RWPE1 (cell line): ENCODE measurements at regions not wholly inside any gene's neighbourhood (a gene's known extent, or its start where the extent isn't known, plus 50 kb on each side); places are given as distances from the start of the nearest gene placed in this dataset.

Source experiments
- CTCF ChIA-PET: fragments of 350-600 bp; sonication (Branson Sonifier 250); formaldehyde crosslinking; extraction: SDS; loops from one replicate; lab custom pipeline; 2021; lab: Yijun Ruan, JAX
- POLR2A ChIA-PET: fragments of 400-600 bp; formaldehyde crosslinking; extraction: SDS; loops from one replicate; lab custom pipeline; 2020; ENCODE audit warnings: antibody characterized with exemption; ENCODE audit not compliant: low non-redundant PET; lab: Yijun Ruan, JAX
- DNase-seq: peaks from one replicate; pipeline ENCODE4 v3.0.0; 2012; ENCODE audit warnings: low spot score
- H3K27ac ChIP-seq: fragments of 450-650 bp; 2 replicates; pipeline ENCODE4 v1.5.1; 2017
- CTCF ChIP-seq: fragments of 450-650 bp; conservative IDR thresholded peaks from 2 replicates; pipeline ENCODE4 v1.5.1; 2017; ENCODE audit warnings: low read depth, mild to moderate bottlenecking

DNA sequence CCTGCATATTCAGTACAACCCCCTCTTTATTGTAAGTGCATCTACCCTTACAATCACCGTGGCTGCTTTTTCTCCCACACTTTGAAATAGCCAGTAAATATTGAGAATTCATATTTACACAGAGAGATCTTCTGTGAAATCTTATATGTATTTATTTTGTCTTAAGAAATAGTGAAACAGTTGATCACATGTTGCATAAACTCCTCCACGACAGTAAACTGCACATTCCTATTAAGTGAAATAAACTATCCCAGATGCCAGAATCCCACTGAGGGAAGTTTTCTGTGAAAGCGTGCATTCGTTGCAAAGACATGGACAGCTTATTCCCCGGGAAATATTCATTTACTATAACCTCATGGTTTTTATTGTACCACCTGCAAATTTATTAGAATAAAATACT lies 796.0 kb downstream of the ROBO2 start:
- ChIA-PET CTCF (no interaction called here), POLR2A (no interaction called here)
- no peak overlapping the region for H3K27ac ChIP-seq
- DNase-seq: no peak
- no peak for TF ChIP-seq CTCF

GRCh38 chr3:77837456-77838025 lies 797.6 kb downstream of the ROBO2 start:
- ChIA-PET CTCF (no interaction called here), POLR2A (no interaction called here)
- no peak for DNase-seq
- no peak for TF ChIP-seq CTCF
- no peak overlapping the region for H3K27ac ChIP-seq

GRCh38 chr3:77859156-77859555 lies 819.3 kb downstream of the ROBO2 start:
- ChIA-PET CTCF (no interaction called here), POLR2A (no interaction called here)
- DNase-seq: no peak
- no peak overlapping the region for H3K27ac ChIP-seq
- no peak for TF ChIP-seq CTCF

GRCh38 chr3:77868725-77869124 lies 828.8 kb downstream of the ROBO2 start:
- no peak for TF ChIP-seq CTCF

GRCh38 chr3:77869423-77869822 lies 829.5 kb downstream of the ROBO2 start:
- ChIA-PET POLR2A (no interaction called here), CTCF (no interaction called here)
- no peak for TF ChIP-seq CTCF

More at GRCh38 chr3:77868725-77869124, 828.8 kb downstream of the ROBO2 start:
- ChIA-PET CTCF (no interaction called here), POLR2A (no interaction called here)
- no peak overlapping the region for H3K27ac ChIP-seq
- peak; percentile 8 for DNase-seq

GRCh38 chr3:77871436-77871835 lies 831.5 kb downstream of the ROBO2 start:
- ChIA-PET POLR2A (no interaction called here), CTCF (no interaction called here)
- H3K27ac ChIP-seq: no peak overlapping the region
- TF ChIP-seq CTCF: no peak
- no peak for DNase-seq

More at GRCh38 chr3:77869423-77869822, 829.5 kb downstream of the ROBO2 start:
- no peak overlapping the region for H3K27ac ChIP-seq
- DNase-seq: no peak
